ENCODE measurements at regions not wholly inside any gene's neighbourhood (a gene's known extent, or its start where the extent isn't known, plus 50 kb on each side); places are given as distances from the start of the nearest gene placed in this dataset.

DNA sequence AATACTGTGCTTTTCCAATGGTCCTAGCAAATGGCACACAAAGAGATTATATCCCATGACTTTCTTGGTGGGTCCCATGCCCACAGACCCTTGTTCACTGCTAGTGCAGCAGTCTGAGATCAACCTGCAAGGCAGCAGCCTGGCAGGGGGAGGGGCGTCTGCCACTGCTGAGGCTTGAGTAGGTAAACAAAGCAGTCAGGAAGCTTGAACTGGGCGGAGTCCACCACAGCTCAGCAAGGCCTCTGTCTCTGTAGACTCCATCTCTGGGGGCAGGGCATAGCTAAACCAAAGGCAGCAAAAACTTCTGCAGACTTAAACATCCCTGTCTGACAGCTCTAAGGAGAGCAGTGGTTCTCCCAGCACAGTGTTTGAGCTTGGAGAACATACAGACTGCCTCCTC lies 82.9 kb downstream of the ZNF737 start:
- Histone ChIP-seq H3K36me3 (no peaks in the 10 kb centered on the region), H3K27me3 (ENCODE audit: low read depth) (no peaks in the 10 kb centered on the region), H3K4me1 (no peaks in the 10 kb centered on the region), H3K4me3 (no peak overlapping the region), H3K9me3 (no peaks in the 10 kb centered on the region), H3K27ac (no peak overlapping the region)
- DNase-seq (peak; percentile 42), ATAC-seq (no peak)
- intact Hi-C loops (cut with DNase I) = no loop called here
- no peak for TF ChIP-seq CTCF (IDR thresholded peaks at IDR 0.05)

GRCh38 chr19:20481736-20482135 lies 83.8 kb downstream of the ZNF737 start:
- H3K9me3 ChIP-seq = no peaks in the 10 kb centered on the region
- no peaks in the 10 kb centered on the region for H3K4me1 ChIP-seq
- no peak for DNase-seq
- TF ChIP-seq CTCF (IDR thresholded peaks at IDR 0.05) = no peak
- H3K36me3 ChIP-seq = no peaks in the 10 kb centered on the region
- H3K4me3 ChIP-seq = no peak overlapping the region
- intact Hi-C loops (cut with DNase I) = no loop called here
- no peak for ATAC-seq
- no peaks in the 10 kb centered on the region for H3K27me3 ChIP-seq (ENCODE audit: low read depth)
- no peak overlapping the region for H3K27ac ChIP-seq

GRCh38 chr19:20479483-20479882 lies 86.1 kb downstream of the ZNF737 start:
- no peak for TF ChIP-seq CTCF (IDR thresholded peaks at IDR 0.05)
- intact Hi-C loops (cut with DNase I) = no loop called here
- Histone ChIP-seq H3K4me1 (no peaks in the 10 kb centered on the region), H3K27me3 (ENCODE audit: low read depth) (no peaks in the 10 kb centered on the region), H3K4me3 (no peak overlapping the region), H3K9me3 (no peaks in the 10 kb centered on the region), H3K27ac (no peak overlapping the region), H3K36me3 (no peaks in the 10 kb centered on the region)
- DNase-seq (no peak), ATAC-seq (no peak)

DNA sequence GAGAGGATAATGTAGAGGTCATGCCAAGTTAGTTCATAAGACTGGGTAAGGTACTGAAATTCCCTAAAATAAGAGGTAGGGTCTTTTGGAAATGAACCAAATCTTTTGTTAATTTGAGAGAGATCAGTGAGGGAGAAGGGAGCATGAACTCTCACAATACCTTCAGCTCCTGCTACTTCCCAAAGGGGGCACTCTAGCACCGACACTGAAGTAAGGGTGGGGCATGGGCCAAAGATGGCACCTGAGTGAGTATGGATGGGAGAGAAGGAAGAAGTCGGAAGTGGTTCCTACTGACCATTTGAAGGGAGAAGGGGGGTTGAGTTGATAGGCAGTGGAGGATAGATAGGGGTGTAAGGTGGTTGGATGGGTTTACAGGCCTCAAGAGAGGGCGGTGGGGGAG lies 86.6 kb downstream of the ZNF737 start:
- intact Hi-C loops (cut with DNase I) = no loop called here
- Histone ChIP-seq H3K36me3 (no peaks in the 10 kb centered on the region), H3K27me3 (ENCODE audit: low read depth) (no peaks in the 10 kb centered on the region), H3K4me3 (no peak overlapping the region), H3K27ac (no peak overlapping the region), H3K4me1 (no peaks in the 10 kb centered on the region), H3K9me3 (no peaks in the 10 kb centered on the region)
- ATAC-seq = no peak
- no peak for TF ChIP-seq CTCF (IDR thresholded peaks at IDR 0.05)
- DNase-seq = no peak

GRCh38 chr19:20472854-20473253 lies 92.7 kb downstream of the ZNF737 start:
- Histone ChIP-seq H3K9me3 (peaks cover 3% of the 10 kb centered on the region), H3K36me3 (no peaks in the 10 kb centered on the region), H3K4me3 (no peak overlapping the region), H3K27ac (no peak overlapping the region), H3K4me1 (no peaks in the 10 kb centered on the region), H3K27me3 (ENCODE audit: low read depth) (no peaks in the 10 kb centered on the region)
- DNase-seq = peak; percentile 41
- no peak for TF ChIP-seq CTCF (IDR thresholded peaks at IDR 0.05)
- intact Hi-C loops (cut with DNase I) = no loop called here
- ATAC-seq = no peak

DNA sequence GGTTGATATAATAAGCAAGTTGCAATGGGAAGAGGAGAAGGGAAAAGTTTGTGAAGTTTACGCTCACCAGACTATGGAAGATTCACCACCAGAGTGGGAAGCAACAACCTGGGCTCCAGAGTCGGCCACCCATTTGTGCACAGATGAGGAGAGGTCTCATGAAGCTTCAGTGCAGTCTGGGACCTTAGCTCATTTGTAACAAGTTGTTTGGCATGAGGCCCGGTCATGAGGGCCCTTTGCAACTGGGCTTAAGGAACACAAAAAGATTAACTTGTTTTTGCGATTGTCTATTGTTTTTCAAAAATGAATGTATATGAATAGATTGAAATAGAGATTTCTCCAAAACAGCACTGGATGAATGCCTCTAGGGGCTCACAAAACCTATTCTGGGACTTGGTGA lies 94.2 kb downstream of the ZNF737 start:
- Histone ChIP-seq H3K4me3 (peak overlapping the region; percentile 14), H3K27me3 (ENCODE audit: low read depth) (no peaks in the 10 kb centered on the region), H3K27ac (no peak overlapping the region), H3K9me3 (peaks cover 3% of the 10 kb centered on the region), H3K4me1 (no peaks in the 10 kb centered on the region), H3K36me3 (no peaks in the 10 kb centered on the region)
- no peak for TF ChIP-seq CTCF (IDR thresholded peaks at IDR 0.05)
- ATAC-seq = peak in 1 of 2 donors; percentile 42
- DNase-seq = peak; percentile 53
- intact Hi-C loops (cut with DNase I) = no loop called here
